ENCODE measurements at regions not wholly inside any gene's neighbourhood (a gene's known extent, or its start where the extent isn't known, plus 50 kb on each side); places are given as distances from the start of the nearest gene placed in this dataset.

GRCh38 chr5:68983959-68984358, 109.9 kb upstream of the SLC30A5 start:
- Mint-ChIP-seq H3K4me3 (no peak overlapping the region), H3K36me3 (ENCODE audit: low read depth) (no peaks in the 10 kb centered on the region), H3K27ac (no peak overlapping the region), H3K27me3 (peaks cover 2% of the 10 kb centered on the region), H3K4me1 (ENCODE audit: low read depth) (no peaks in the 10 kb centered on the region), H3K9me3 (peaks cover 1% of the 10 kb centered on the region)
- TF ChIP-seq CTCF (IDR thresholded peaks at IDR 0.05): no peak
- H3K36me3 ChIP-seq (ENCODE audit: insufficient read depth, low read length): no peaks in the 10 kb centered on the region
- ChIA-PET POLR2A (no interaction called here), CTCF (no interaction called here)
- H3K27ac ChIP-seq (ENCODE audit: low read depth in 1 of 2, low read length in 2 of 2): no peak overlapping the region
- peaks cover 0 to 2% of the 10 kb centered on the region in 2 experiments for H3K27me3 ChIP-seq (ENCODE audit: control insufficient read depth in 1 of 2, insufficient read depth in 2 of 2, low read length in 2 of 2)
- DNase-seq: no peak
- H3K4me3 ChIP-seq (ENCODE audit: low read length): no peak overlapping the region
- intact Hi-C loops (cut with DNase I, micrococcal nuclease): no loop called here
- no peaks in the 10 kb centered on the region for H3K9me3 ChIP-seq (ENCODE audit: control insufficient read depth in 1 of 2, insufficient read depth in 1 of 2, low read length in 2 of 2)
- H3K4me1 ChIP-seq (ENCODE audit: insufficient read depth, low read length): no peaks in the 10 kb centered on the region
- no peak for ATAC-seq (ENCODE audit: poor library complexity)

GRCh38 chr5:68991279-68992084, 102.3 kb upstream of the SLC30A5 start:
- CTCF ChIA-PET: no interaction called here
- no peaks in the 10 kb centered on the region for H3K4me1 Mint-ChIP-seq (ENCODE audit: low read depth)
- no peaks in the 10 kb centered on the region for H3K27me3 Mint-ChIP-seq
- H3K9me3 Mint-ChIP-seq: no peaks in the 10 kb centered on the region
- Histone ChIP-seq H3K4me1 (ENCODE audit: insufficient read depth, low read length) (no peaks in the 10 kb centered on the region), H3K27me3 (ENCODE audit: control insufficient read depth in 1 of 2, insufficient read depth in 2 of 2, low read length in 2 of 2) (no peaks in the 10 kb centered on the region), H3K36me3 (ENCODE audit: insufficient read depth, low read length) (no peaks in the 10 kb centered on the region), H3K27ac (ENCODE audit: low read depth in 1 of 2, low read length in 2 of 2) (no peak overlapping the region), H3K4me3 (ENCODE audit: low read length) (no peak overlapping the region), H3K9me3 (ENCODE audit: control insufficient read depth in 1 of 2, insufficient read depth in 1 of 2, low read length in 2 of 2) (no peaks in the 10 kb centered on the region)
- no peaks in the 10 kb centered on the region for H3K36me3 Mint-ChIP-seq (ENCODE audit: low read depth)
- intact Hi-C loops (cut with DNase I, micrococcal nuclease): no loop called here
- DNase-seq: no peak
- POLR2A ChIA-PET: no interaction called here
- TF ChIP-seq CTCF (IDR thresholded peaks at IDR 0.05): no peak
- ATAC-seq (ENCODE audit: poor library complexity): no peak
- H3K4me3 Mint-ChIP-seq: no peak overlapping the region
- no peak overlapping the region for H3K27ac Mint-ChIP-seq

- H3K27me3 ChIP-seq (ENCODE audit: control insufficient read depth in 1 of 2, insufficient read depth in 2 of 2, low read length in 2 of 2): no peaks in the 10 kb centered on the region
- no peak overlapping the region for H3K4me3 Mint-ChIP-seq
- no peaks in the 10 kb centered on the region for H3K36me3 Mint-ChIP-seq (ENCODE audit: low read depth)
- H3K36me3 ChIP-seq (ENCODE audit: insufficient read depth, low read length): no peaks in the 10 kb centered on the region
- H3K9me3 ChIP-seq (ENCODE audit: control insufficient read depth in 1 of 2, insufficient read depth in 1 of 2, low read length in 2 of 2): no peaks in the 10 kb centered on the region
- no peak overlapping the region for H3K27ac Mint-ChIP-seq
- peaks cover 4% of the 10 kb centered on the region for H3K27me3 Mint-ChIP-seq
- no peaks in the 10 kb centered on the region for H3K4me1 Mint-ChIP-seq (ENCODE audit: low read depth)
- H3K9me3 Mint-ChIP-seq: no peaks in the 10 kb centered on the region
- TF ChIP-seq CTCF (IDR thresholded peaks at IDR 0.05): no peak
- no peak for DNase-seq
- no peak overlapping the region for H3K4me3 ChIP-seq (ENCODE audit: low read length)
- CTCF ChIA-PET: no interaction called here
- H3K27ac ChIP-seq (ENCODE audit: low read depth in 1 of 2, low read length in 2 of 2): no peak overlapping the region
- intact Hi-C loops (cut with DNase I, micrococcal nuclease): no loop called here
- no peaks in the 10 kb centered on the region for H3K4me1 ChIP-seq (ENCODE audit: insufficient read depth, low read length)
- ATAC-seq (ENCODE audit: poor library complexity): no peak
- POLR2A ChIA-PET: no interaction called here
These were observed 99.2 kb upstream of the SLC30A5 start for GRCh38 chr5:68994645-68995044.

Data from CD4-positive, alpha-beta T cell (primary cell).